ENCODE measurements at regions not wholly inside any gene's neighbourhood (a gene's known extent, or its start where the extent isn't known, plus 50 kb on each side); places are given as distances from the start of the nearest gene placed in this dataset.

GRCh38 chr12:113709456-113709855 lies 237.8 kb upstream of the LHX5 start:
- TF ChIP-seq POLR2A (IDR thresholded peaks at IDR 0.05) (no peak), CTCF (IDR thresholded peaks at IDR 0.05) (no peak)
